Adrenal gland (tissue), 9 donors: ENCODE measurements at regions not wholly inside any gene's neighbourhood (a gene's known extent, or its start where the extent isn't known, plus 50 kb on each side); places are given as distances from the start of the nearest gene placed in this dataset.

Experiments
- DNase-seq, 7 donors: peaks; one replicate each; pipeline ENCODE4 v3.0.0-alpha.2; 2019 to 2020
- H3K27ac ChIP-seq, 5 donors: fragments of 200-600 bp; sonication (generic) in 4 of 5; 1 replicate in 3 of 5; 2 replicates in 2 of 5; pipeline versions ENCODE4 v1.5.1 to v1.8.0; 2016 to 2020; ENCODE audit warnings: mild to moderate bottlenecking in 1 of 5
- H3K27me3 ChIP-seq: fragments of 200-600 bp; 2 replicates; pipeline ENCODE4 v1.8.0; 2021
- H3K36me3 ChIP-seq, 2 donors: fragments of 200-600 bp; replicated peaks in 1 of 2; 1 replicate in 1 of 2; 2 replicates in 1 of 2; pipeline versions ENCODE4 v1.5.1 to v1.8.0; 2018 to 2022
- H3K4me1 ChIP-seq, 2 donors: fragments of 200-600 bp; replicated peaks in 1 of 2; 1 replicate in 1 of 2; 2 replicates in 1 of 2; pipeline versions ENCODE4 v1.5.1 to v1.8.0; 2018 to 2021
- H3K4me3 ChIP-seq, 4 donors: fragments of 200-600 bp; sonication (generic) in 3 of 4; one replicate each; pipeline ENCODE4 v1.5.1; 2016 to 2018
- H3K9me3 ChIP-seq, 3 donors: fragments of 200-600 bp; sonication (generic) in 1 of 3; replicated peaks in 1 of 3; 1 replicate in 2 of 3; 2 replicates in 1 of 3; pipeline versions ENCODE4 v1.5.1 to v1.8.0; 2016 to 2021
- CTCF ChIP-seq, 6 experiments: fragments of 450-650 bp in 4 of 6; fragments of 200-600 bp in 2 of 6; sonication (generic) in 1 of 6; IDR thresholded peaks; 1 replicate in 5 of 6; 2 replicates in 1 of 6; pipeline versions ENCODE4 v1.5.1 to v1.8.0; 2016 to 2021; ENCODE audit warnings: antibody characterized with exemption in 6 of 6, mild to moderate bottlenecking in 2 of 6, moderate library complexity in 1 of 6
- POLR2A ChIP-seq, 2 donors: fragments of 450-650 bp; IDR thresholded peaks; one replicate each; pipeline ENCODE4 v1.6.1; 2017; ENCODE audit warnings: antibody characterized with exemption in 2 of 2, mild to moderate bottlenecking in 2 of 2, moderate library complexity in 1 of 2
- WGBS, 4 donors: extraction: QIAGEN DNeasy Blood & Tissue Kit in 2 of 4; methylation state at CpG; one replicate each; pipeline versions ENCODE4 v1.1.5 to v1.1.7; 2013 to 2017; 5-methylcytosine and 5-hydroxymethylcytosine counted together
- intact Hi-C, 2 donors: fragments of 100-400 bp; cut with DNase I; formaldehyde crosslinking; loops; one replicate each; pipeline versions ENCODE4 v1.14.1 to v1.15.0; 2022 to 2023
- donor health status: healthy with polysubstance abuse.
- donor health status: Bipolar disorder and iron deficiency.
- donor health status: DM: yes; HTN: yes; CAD: no.
- donor health status: DM: no; HTN: no; CAD: no.
- donor health status: DM: no; HTN: no; CAD: no.

GRCh38 chr14:97975962-97976361 lies 1178.8 kb downstream of the VRK1 start:
- intact Hi-C loops = no loop called here
- no peak for DNase-seq
- Histone ChIP-seq H3K27me3 (no peaks in the 10 kb centered on the region), H3K36me3 (no peaks in the 10 kb centered on the region), H3K4me3 (no peak overlapping the region), H3K27ac (no peak overlapping the region), H3K4me1 (no peaks in the 10 kb centered on the region), H3K9me3 (no peaks in the 10 kb centered on the region)
- WGBS, 4 donors = 57 to 88% (median 75%) methylated on average over 6 of the region's 6 CpGs
- no peak for TF ChIP-seq CTCF (IDR thresholded peaks at IDR 0.05)
- no peak for TF ChIP-seq POLR2A (IDR thresholded peaks at IDR 0.05)

- no peaks in the 10 kb centered on the region for H3K4me1 ChIP-seq
- 62 to 82% (median 73%) methylated on average over 2 to 6 of the region's 6 CpGs for WGBS, 4 donors
- H3K27ac ChIP-seq = no peak overlapping the region
- no peaks in the 10 kb centered on the region for H3K36me3 ChIP-seq
- no peak for DNase-seq
- no peak overlapping the region for H3K4me3 ChIP-seq
- intact Hi-C loops = no loop called here
- H3K9me3 ChIP-seq = no peaks in the 10 kb centered on the region
- H3K27me3 ChIP-seq = no peaks in the 10 kb centered on the region
- TF ChIP-seq CTCF (IDR thresholded peaks at IDR 0.05) (no peak), POLR2A (IDR thresholded peaks at IDR 0.05) (no peak)
Observed at GRCh38 chr14:97976861-97977260, 1179.7 kb downstream of the VRK1 start.

GRCh38 chr14:97977651-97978261 lies 1180.6 kb downstream of the VRK1 start:
- Histone ChIP-seq H3K9me3 (no peaks in the 10 kb centered on the region), H3K4me1 (no peaks in the 10 kb centered on the region), H3K27ac (peak overlapping the region in 2 of 5 donors; percentile 56 to 59), H3K4me3 (peak overlapping the region in 1 of 4 donors; percentile 31), H3K36me3 (no peaks in the 10 kb centered on the region), H3K27me3 (no peaks in the 10 kb centered on the region)
- TF ChIP-seq CTCF (IDR thresholded peaks at IDR 0.05) (no peak), POLR2A (IDR thresholded peaks at IDR 0.05) (peak in 1 of 2 donors; percentile 15)
- 46 to 63% (median 60%) methylated on average over 17 of the region's 17 CpGs for WGBS, 4 donors
- intact Hi-C loops = no loop called here
- peak; percentile 33 to 67 (median 59) for DNase-seq

- intact Hi-C loops = no loop called here
- no peaks in the 10 kb centered on the region for H3K27me3 ChIP-seq
- H3K4me1 ChIP-seq = no peaks in the 10 kb centered on the region
- H3K27ac ChIP-seq = peak overlapping the region in 1 of 5 donors; percentile 56
- peak; percentile 70 to 88 (median 84) for DNase-seq
- no peaks in the 10 kb centered on the region for H3K36me3 ChIP-seq
- WGBS, 4 donors = 2 to 5% (median 3%) methylated on average over 9 of the region's 9 CpGs
- H3K9me3 ChIP-seq = no peaks in the 10 kb centered on the region
- no peak for TF ChIP-seq POLR2A (IDR thresholded peaks at IDR 0.05)
- peak in 4 of 6 experiments; percentile 22 to 44 (median 30) for TF ChIP-seq CTCF (IDR thresholded peaks at IDR 0.05)
- H3K4me3 ChIP-seq = peak overlapping the region in 1 of 4 donors; percentile 31
Observed at GRCh38 chr14:97978341-97978740, 1181.2 kb downstream of the VRK1 start.
